ENCODE measurements at regions not wholly inside any gene's neighbourhood (a gene's known extent, or its start where the extent isn't known, plus 50 kb on each side); places are given as distances from the start of the nearest gene placed in this dataset.

DNA sequence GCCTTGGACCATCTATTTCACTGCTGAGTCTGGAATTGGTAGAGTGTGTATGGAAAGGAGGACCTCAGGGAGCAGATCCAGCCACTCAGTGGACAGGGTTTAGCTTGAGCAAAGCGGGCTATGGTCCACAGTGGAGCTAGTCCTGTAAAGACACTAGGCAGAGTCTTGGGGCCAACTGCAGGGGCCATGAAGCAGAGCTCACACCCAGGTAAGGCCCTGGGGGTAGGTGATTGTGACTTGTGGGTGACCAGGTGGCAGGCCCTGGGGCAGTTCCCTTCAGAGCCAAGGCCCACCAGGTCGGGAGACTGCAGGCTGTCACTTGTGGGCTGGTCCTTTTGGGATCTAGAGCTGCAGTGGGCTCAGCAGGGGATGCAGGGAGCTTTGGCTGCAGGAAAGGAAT is 80.8 kb upstream of the EPHB3 start:
- TF ChIP-seq POLR2A (IDR thresholded peaks at IDR 0.05; ENCODE audit: low read length) (no peak), GATA1 (IDR thresholded peaks at IDR 0.05; ENCODE audit: low read depth, low read length) (no peak)
